ENCODE measurements at regions not wholly inside any gene's neighbourhood (a gene's known extent, or its start where the extent isn't known, plus 50 kb on each side); places are given as distances from the start of the nearest gene placed in this dataset.

GRCh38 chr11:15882876-15883454, 473.4 kb downstream of the SOX6 start:
- Mint-ChIP-seq H3K27me3 (ENCODE audit: insufficient read depth) (peaks cover 10% of the 10 kb centered on the region; the same call in 1 of the 2 replicates), H3K4me1 (ENCODE audit: low read depth) (no peaks in the 10 kb centered on the region), H3K9me3 (no peaks in the 10 kb centered on the region; the same call in 1 of the 2 replicates), H3K4me3 (no peak overlapping the region), H3K36me3 (ENCODE audit: low read depth) (no peaks in the 10 kb centered on the region), H3K27ac (no peak overlapping the region)
- DNase-seq: no peak
- no peak for TF ChIP-seq CTCF (IDR thresholded peaks at IDR 0.05)

GRCh38 chr11:15883455-15883920, 472.9 kb downstream of the SOX6 start:
- Mint-ChIP-seq H3K27me3 (ENCODE audit: insufficient read depth) (peaks cover 12% of the 10 kb centered on the region; the same call in 1 of the 2 replicates), H3K9me3 (no peaks in the 10 kb centered on the region; the same call in 1 of the 2 replicates), H3K36me3 (ENCODE audit: low read depth) (no peaks in the 10 kb centered on the region), H3K4me1 (ENCODE audit: low read depth) (no peaks in the 10 kb centered on the region), H3K4me3 (no peak overlapping the region), H3K27ac (no peak overlapping the region)
- DNase-seq: no peak
- no peak for TF ChIP-seq CTCF (IDR thresholded peaks at IDR 0.05)

GRCh38 chr11:15884141-15884540, 472.2 kb downstream of the SOX6 start:
- Mint-ChIP-seq H3K4me1 (ENCODE audit: low read depth) (no peaks in the 10 kb centered on the region), H3K4me3 (no peak overlapping the region), H3K27ac (no peak overlapping the region), H3K27me3 (ENCODE audit: insufficient read depth) (peaks cover 12% of the 10 kb centered on the region; the same call in 1 of the 2 replicates), H3K36me3 (ENCODE audit: low read depth) (no peaks in the 10 kb centered on the region), H3K9me3 (no peaks in the 10 kb centered on the region; the same call in 1 of the 2 replicates)
- no peak for TF ChIP-seq CTCF (IDR thresholded peaks at IDR 0.05)
- no peak for DNase-seq

- peaks cover under 1% of the 10 kb centered on the region; the same call in 1 of the 2 replicates for H3K4me1 Mint-ChIP-seq (ENCODE audit: low read depth)
Measured at GRCh38 chr11:15884777-15885540, 471.4 kb downstream of the SOX6 start.

GRCh38 chr11:15885854-15886253, 470.5 kb downstream of the SOX6 start:
- Mint-ChIP-seq H3K27ac (no peak overlapping the region), H3K4me3 (no peak overlapping the region), H3K9me3 (no peaks in the 10 kb centered on the region; the same call in 1 of the 2 replicates), H3K27me3 (ENCODE audit: insufficient read depth) (peaks cover 12% of the 10 kb centered on the region; the same call in 1 of the 2 replicates), H3K4me1 (ENCODE audit: low read depth) (peaks cover 6% of the 10 kb centered on the region; the same call in 1 of the 2 replicates), H3K36me3 (ENCODE audit: low read depth) (no peaks in the 10 kb centered on the region)
- no peak for TF ChIP-seq CTCF (IDR thresholded peaks at IDR 0.05)
- DNase-seq: no peak

More at GRCh38 chr11:15884777-15885540, 471.4 kb downstream of the SOX6 start:
- Mint-ChIP-seq H3K36me3 (ENCODE audit: low read depth) (no peaks in the 10 kb centered on the region), H3K27me3 (ENCODE audit: insufficient read depth) (peaks cover 12% of the 10 kb centered on the region; the same call in 1 of the 2 replicates), H3K4me3 (no peak overlapping the region), H3K9me3 (no peaks in the 10 kb centered on the region; the same call in 1 of the 2 replicates), H3K27ac (no peak overlapping the region)
- no peak for DNase-seq
- no peak for TF ChIP-seq CTCF (IDR thresholded peaks at IDR 0.05)

Data from HFFc6 (cell line).